ENCODE measurements at regions not wholly inside any gene's neighbourhood (a gene's known extent, or its start where the extent isn't known, plus 50 kb on each side); places are given as distances from the start of the nearest gene placed in this dataset.
"Not testable (repeated sequence)": the region's sequence is repeated elsewhere in the genome, so short reads cannot be mapped to it uniquely, and the experiment has no call there.

DNA sequence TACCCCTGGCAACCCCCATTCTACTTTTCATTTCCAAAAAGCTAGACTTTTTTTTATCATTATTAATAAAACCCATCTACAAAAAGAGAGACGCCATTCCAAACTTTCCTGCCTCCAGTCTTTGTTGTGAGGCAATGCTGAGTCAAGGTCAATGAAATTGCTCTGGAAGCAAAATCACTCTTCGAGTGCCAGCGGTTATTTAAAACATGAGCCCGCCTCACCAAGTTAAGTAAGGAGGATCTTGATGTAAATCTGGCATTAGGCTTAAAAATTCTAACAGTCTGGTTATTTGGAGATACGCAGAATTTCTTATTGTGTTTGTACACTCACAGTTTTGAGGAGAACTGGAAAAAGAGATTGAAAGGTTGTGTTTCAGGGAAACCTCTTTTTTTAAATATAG is 1196.3 kb downstream of the TYW1 start:
- H3K27ac ChIP-seq, result no peak overlapping the region
- no peaks in the 10 kb centered on the region for H3K9me3 ChIP-seq
- TF ChIP-seq CTCF (IDR thresholded peaks at IDR 0.05), result no peak
- intact Hi-C loops (cut with DNase I), result no loop called here
- no peak overlapping the region for H3K4me3 ChIP-seq
- DNase-seq, result no peak
- no peak overlapping the region for H3K9ac ChIP-seq (ENCODE audit: low read depth in 2 of 2, low read length in 2 of 2)
- no peaks in the 10 kb centered on the region for H3K4me1 ChIP-seq
- no peaks in the 10 kb centered on the region for H3K27me3 ChIP-seq
- no peaks in the 10 kb centered on the region for H3K36me3 ChIP-seq

- H3K27ac ChIP-seq; H3K9me3 ChIP-seq; intact Hi-C loops (cut with DNase I); H3K36me3 ChIP-seq; H3K27me3 ChIP-seq; H3K4me3 ChIP-seq; DNase-seq; H3K9ac ChIP-seq (ENCODE audit: low read depth in 2 of 2, low read length in 2 of 2); H3K4me1 ChIP-seq: not testable (repeated sequence)
These were observed 1199.0 kb downstream of the TYW1 start for GRCh38 chr7:68195642-68196041.

GRCh38 chr7:68200051-68200670 is 1203.5 kb downstream of the TYW1 start:
- Histone ChIP-seq H3K27ac (no peak overlapping the region), H3K4me1 (no peaks in the 10 kb centered on the region), H3K9me3 (no peaks in the 10 kb centered on the region), H3K9ac (ENCODE audit: low read depth in 2 of 2, low read length in 2 of 2) (no peak overlapping the region), H3K27me3 (no peaks in the 10 kb centered on the region), H3K4me3 (no peak overlapping the region), H3K36me3 (no peaks in the 10 kb centered on the region)
- no peak for DNase-seq
- TF ChIP-seq CTCF (IDR thresholded peaks at IDR 0.05), result no peak
- intact Hi-C loops (cut with DNase I), result no loop called here

DNA sequence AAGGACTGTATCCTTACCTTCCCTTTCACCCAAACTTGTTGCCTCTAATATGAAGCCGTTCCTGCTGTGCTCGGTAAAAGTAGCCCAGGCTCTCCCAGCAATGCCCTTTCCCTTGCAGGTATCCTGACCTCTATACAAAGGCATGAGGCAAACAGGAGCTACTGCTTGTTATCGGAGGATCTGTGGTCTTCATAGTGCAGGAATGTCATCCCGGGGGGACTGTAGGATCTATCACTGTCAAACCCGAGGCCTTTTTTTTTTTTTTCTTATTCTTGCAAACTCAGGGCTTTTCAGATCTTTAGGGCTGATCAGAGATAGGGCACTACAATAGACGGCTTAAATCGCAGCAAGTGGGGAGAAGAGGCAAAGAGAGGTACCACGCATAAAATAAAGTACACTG is 1206.6 kb downstream of the TYW1 start:
- Histone ChIP-seq H3K4me3 (no peak overlapping the region), H3K9me3 (no peaks in the 10 kb centered on the region), H3K27ac (no peak overlapping the region), H3K36me3 (no peaks in the 10 kb centered on the region), H3K4me1 (no peaks in the 10 kb centered on the region), H3K9ac (ENCODE audit: low read depth in 2 of 2, low read length in 2 of 2) (no peak overlapping the region), H3K27me3 (no peaks in the 10 kb centered on the region)
- no peak for TF ChIP-seq CTCF (IDR thresholded peaks at IDR 0.05)
- DNase-seq, result no peak
- intact Hi-C loops (cut with DNase I), result no loop called here

DNA sequence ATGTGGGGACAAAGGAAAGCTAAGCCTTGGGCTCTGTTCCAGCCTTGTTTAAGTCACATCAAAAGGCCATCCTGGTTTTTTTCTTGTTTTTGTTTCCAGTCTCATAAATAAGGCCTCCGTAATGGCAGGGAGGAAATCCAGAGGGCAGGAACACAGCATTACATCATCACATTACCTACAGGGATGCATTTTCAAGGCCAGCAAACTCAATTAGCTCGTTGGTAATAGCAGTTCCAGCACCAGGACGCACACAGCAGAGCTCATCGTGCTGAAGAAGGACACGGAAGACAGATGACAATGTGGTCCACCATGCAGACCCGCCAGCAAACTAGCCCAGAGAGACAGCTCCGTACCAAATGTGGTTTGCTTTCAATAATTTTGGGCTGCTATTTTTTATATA is 1209.2 kb downstream of the TYW1 start:
- no peak for DNase-seq
- Histone ChIP-seq H3K27me3 (no peaks in the 10 kb centered on the region), H3K36me3 (no peaks in the 10 kb centered on the region), H3K9me3 (no peaks in the 10 kb centered on the region), H3K27ac (no peak overlapping the region), H3K9ac (ENCODE audit: low read depth in 2 of 2, low read length in 2 of 2) (no peak overlapping the region), H3K4me3 (no peak overlapping the region), H3K4me1 (no peaks in the 10 kb centered on the region)
- intact Hi-C loops (cut with DNase I), result no loop called here
- no peak for TF ChIP-seq CTCF (IDR thresholded peaks at IDR 0.05)

- DNase-seq, result no peak
- H3K27ac ChIP-seq, result no peak overlapping the region
- H3K27me3 ChIP-seq, result no peaks in the 10 kb centered on the region
- H3K4me3 ChIP-seq, result no peak overlapping the region
- no peaks in the 10 kb centered on the region for H3K36me3 ChIP-seq
- intact Hi-C loops (cut with DNase I), result no loop called here
- H3K9ac ChIP-seq (ENCODE audit: low read depth in 2 of 2, low read length in 2 of 2), result no peak overlapping the region
- H3K4me1 ChIP-seq, result no peaks in the 10 kb centered on the region
- H3K9me3 ChIP-seq, result no peaks in the 10 kb centered on the region
- TF ChIP-seq CTCF (IDR thresholded peaks at IDR 0.05), result no peak
These were observed 1210.4 kb downstream of the TYW1 start for GRCh38 chr7:68206946-68207485.

Measured in colonic mucosa (tissue), 4 donors.